HG02943 (cell line): ENCODE measurements at regions not wholly inside any gene's neighbourhood (a gene's known extent, or its start where the extent isn't known, plus 50 kb on each side); places are given as distances from the start of the nearest gene placed in this dataset.
"Not testable (repeated sequence)": the region's sequence is repeated elsewhere in the genome, so short reads cannot be mapped to it uniquely, and the experiment has no call there.

Source experiments
- ATAC-seq: cut with Tn5 transposase; IDR thresholded peaks from one replicate; pipeline ENCODE4 v1.9.1; 2021; ENCODE audit warnings: mild to moderate bottlenecking, low read depth, moderate library complexity; ENCODE audit not compliant: unreplicated experiment

DNA sequence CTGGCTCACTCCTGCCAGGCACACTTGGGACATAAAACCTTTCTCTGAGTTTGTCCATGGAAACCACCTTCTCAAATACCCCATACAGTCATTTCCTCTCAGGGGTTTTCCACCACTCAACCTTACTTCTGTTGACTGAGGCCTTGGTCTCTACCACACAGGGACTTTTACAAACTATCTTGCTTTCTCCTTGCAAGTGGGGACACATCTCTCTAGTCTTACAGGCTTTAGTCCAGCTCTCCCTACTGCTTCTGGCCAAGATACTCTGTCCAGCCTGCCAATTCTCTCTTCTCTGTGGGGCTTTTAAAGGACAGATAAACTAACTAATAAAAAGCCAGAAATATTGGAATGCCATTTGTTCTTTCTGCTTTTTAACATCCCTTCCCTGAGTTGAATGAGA, 510.8 kb downstream of the TTLL7 start:
- peak; percentile 79 for ATAC-seq

DNA sequence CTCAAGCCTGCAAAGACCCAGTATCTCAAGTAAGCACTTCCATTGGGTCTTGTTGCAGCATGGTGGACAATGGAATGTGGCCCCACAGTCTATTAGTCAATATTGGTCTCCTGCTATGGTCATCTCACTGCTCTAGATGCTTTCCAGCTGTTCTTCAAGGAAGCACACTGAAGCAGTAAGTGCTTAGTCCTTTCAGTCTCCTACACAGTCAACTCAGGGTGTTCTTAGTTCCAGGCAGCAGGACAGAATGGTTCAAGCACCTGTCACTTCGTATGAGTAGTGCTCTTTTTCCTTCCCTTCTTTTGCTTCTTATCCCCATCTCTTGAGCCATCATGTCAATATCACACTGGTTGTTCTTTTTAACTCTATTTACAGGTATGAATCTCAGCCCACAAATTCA, 511.5 kb downstream of the TTLL7 start:
- peak; percentile 42 for ATAC-seq

- not testable (repeated sequence) for ATAC-seq
Measured at GRCh38 chr1:83485314-83486019, 513.5 kb downstream of the TTLL7 start.

GRCh38 chr1:83481284-83481683, 517.6 kb downstream of the TTLL7 start:
- ATAC-seq = not testable (repeated sequence)

DNA sequence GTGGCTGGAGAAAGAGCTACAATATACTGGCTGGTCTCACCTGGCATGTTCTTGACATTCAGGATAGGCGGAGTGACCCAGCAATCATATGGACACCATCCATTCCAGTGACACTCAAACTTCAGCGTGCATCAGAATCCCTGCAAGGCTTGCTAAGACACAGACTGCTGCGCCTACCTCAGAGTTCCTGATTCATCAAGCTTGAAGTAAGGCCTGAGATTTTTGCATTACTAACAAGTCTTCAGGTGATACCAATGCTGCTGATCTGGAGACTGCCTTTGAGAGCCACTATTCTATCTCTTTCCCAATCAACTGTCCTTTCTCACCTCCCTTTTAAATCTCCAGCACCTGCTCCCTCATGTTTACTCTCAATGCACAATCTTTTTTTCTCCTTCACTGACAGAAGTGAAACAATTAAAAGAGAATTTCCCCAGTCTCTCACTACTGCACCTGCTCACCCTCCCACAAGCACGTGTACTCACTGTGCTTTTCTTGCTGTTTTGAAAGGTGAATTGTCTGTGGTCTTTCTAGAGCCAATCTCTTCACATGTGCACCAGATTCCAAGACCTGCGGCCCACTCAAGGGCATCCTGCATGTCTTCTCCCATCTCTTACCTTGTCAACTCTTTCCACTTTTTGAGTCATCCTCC, 519.2 kb downstream of the TTLL7 start:
- ATAC-seq = peak; percentile 50

GRCh38 chr1:83478127-83478526, 520.8 kb downstream of the TTLL7 start:
- not testable (repeated sequence) for ATAC-seq

- ATAC-seq = peak; percentile 56
Measured at GRCh38 chr1:83476518-83476917, 522.4 kb downstream of the TTLL7 start.

DNA sequence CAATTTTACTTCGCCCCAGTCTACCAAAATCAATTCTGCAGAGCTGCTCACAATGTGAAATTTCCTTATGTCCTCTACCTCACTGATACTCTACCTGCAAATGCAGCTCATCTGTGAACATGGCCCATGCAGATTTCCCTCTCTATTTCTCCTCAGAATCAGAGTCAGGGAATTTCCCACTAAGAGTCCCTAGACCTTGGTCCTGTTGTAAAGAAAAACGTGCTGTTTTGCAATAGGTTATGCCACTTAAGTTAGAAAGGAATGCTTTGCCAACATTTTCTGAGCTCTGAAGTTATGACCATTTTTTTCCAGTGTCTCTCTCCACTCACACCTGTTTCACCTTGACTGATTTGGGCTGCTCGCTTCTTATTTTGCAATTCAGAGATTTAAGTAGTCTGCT, 524.0 kb downstream of the TTLL7 start:
- not testable (repeated sequence) for ATAC-seq

- ATAC-seq = not testable (repeated sequence)
Measured at GRCh38 chr1:83473986-83474385, 524.9 kb downstream of the TTLL7 start.

DNA sequence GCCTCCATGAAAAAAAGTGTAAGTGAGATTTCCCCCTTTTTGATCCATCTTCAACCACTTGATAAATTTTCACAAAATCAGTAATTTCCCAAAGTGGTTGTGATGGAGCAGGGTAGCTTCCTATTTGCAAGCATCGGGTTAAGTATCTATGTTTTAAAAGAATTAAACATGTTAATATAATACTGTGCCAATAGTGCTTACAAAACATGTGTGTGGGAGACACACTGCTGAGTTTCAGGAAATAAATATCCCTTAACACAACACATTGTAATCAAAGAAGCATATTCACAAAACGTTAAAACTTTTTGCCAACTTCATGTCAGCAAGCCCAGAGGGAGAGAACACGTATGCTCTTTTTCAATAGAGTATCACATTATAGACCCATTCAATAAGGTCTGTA, 526.9 kb downstream of the TTLL7 start:
- ATAC-seq = not testable (repeated sequence)

GRCh38 chr1:83471272-83471671, 527.7 kb downstream of the TTLL7 start:
- ATAC-seq = not testable (repeated sequence)

DNA sequence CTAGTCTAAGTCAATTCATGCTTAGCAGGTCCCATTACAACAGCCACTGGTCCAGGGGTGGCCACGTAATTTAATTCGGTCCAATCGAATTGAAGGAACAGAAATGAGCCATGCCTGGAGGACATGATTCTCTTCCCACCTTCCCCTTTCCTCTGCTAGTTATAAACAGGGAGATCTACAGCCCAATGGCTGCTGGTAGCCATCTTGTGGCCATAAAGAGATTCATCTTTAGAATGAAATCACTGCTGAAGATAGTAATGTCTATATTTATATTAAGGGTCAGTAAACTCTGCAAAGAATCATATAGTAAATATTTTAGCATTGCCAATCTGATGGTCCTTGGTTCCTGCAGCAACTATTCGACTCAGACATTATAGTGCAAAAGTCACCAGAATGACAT, 530.6 kb downstream of the TTLL7 start:
- ATAC-seq = not testable (repeated sequence)

DNA sequence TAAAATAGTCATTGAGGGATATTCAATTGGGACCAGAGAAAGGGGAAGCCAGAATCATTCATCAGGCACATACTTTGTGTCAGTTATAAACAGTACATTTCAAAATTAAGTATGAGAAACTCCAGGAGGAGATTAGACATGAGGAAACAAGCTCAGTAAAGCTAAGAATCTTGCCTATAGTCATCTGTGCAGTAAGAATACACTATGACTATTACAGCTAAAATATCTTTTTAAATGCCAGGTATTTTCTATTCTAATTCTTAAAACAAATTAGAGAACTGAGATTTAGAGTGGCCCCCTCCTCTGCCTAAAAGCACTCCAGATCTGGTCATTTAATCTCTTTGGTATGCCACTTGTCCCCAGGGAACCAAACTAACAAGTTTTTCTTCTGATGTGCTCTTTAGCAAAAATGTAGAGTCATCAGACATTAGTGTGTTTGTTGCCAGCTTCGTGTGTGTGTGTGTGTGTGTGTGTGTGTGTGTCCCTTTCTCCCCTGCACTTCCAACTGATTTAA, 541.1 kb downstream of the TTLL7 start:
- not testable (repeated sequence) for ATAC-seq

- not testable (repeated sequence) for ATAC-seq
Measured at GRCh38 chr1:83457281-83457680, 541.7 kb downstream of the TTLL7 start.

DNA sequence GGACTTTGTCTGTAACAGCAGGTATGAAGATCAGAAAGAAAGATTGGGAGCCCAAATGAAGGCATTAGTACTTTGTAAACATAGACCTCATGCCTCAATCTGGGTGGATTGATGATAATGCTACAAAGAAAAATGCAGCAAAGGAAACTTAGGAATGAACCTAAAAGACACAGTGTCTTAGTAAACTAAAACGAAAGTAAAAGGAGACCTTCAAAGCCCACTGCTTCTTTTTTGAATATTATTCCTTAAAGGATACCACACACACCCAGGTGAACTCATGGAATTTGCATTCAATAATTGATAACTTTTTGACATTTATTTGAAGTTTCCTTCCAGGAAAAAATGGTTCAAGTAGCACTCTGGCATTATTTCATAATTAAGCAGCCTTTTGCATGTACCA, 543.2 kb downstream of the TTLL7 start:
- ATAC-seq = not testable (repeated sequence)

GRCh38 chr1:83445873-83446272, 553.1 kb downstream of the TTLL7 start:
- not testable (repeated sequence) for ATAC-seq

GRCh38 chr1:83442412-83442811, 556.5 kb downstream of the TTLL7 start:
- ATAC-seq = not testable (repeated sequence)

DNA sequence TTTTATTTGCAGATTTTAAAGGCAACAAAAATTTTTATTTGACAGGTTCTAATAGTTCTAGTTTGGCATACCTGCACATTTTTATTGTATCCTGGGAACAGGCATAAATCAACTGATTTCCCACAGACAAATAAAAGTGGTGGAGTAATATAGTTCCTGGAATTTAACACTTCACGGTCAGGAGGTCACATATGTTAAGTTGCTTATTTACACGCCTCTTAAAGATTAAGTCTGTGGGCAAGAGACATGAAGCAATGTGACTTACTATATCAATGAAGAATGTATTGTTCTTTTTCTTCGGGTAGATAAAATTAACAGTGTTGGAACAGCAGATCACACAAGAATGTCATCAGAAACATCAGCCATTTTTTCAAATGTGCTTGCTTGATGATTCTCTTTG, 558.3 kb downstream of the TTLL7 start:
- not testable (repeated sequence) for ATAC-seq

DNA sequence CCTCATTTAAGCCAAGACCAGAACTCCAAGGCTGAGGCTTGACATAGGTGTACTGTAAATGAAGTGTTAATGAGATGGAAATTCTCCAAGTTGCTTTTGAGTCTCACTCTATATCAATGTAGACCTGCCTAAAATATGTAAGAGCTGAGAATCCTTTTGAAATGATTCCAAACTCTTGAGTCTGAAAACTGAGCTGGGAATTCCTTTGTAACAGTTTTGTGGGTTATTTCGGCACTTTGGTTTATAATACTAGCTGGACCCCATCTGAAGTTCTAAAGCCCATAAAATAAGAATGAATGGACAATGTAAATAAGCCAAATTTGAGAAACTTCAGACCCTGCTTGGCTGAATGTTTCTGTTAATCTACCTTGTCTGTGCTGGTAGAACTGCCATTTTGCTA, 558.9 kb downstream of the TTLL7 start:
- ATAC-seq = not testable (repeated sequence)

DNA sequence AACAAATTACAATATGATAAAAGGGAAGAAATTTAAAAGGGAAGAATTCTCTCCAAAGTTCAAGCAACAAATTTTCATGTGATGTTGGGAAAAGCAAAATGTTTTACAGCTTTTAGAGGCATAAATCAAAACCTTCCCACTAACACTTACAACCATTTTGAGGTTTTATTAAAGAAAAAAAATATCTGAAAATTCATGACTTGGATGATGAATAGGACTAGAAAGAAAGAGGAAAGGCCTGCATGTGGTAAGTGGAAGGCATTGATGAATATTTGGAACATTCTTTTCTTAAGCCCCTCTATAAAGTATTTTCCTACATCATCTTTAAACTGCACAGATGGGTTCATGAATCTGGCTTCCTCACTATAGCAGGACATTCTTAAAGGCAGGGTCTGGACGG, 560.6 kb downstream of the TTLL7 start:
- not testable (repeated sequence) for ATAC-seq

DNA sequence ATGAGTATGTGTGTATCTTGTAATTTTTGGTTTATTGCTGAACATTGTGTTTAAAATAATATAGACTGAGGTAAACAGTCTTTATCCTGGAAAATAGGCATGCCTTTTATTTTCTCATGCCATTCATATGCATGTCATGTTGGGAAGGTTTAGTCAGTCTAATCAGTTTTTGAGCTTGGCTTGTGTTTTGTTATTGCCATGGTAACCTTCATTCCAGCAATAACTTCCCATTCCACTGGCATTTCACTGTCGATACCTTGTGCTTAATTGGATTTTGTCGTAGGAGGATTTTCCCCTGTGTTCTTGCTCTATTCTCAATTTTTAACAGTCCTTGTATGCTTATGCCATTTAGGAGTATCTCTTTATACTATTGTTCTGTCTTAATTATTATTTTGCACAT, 563.6 kb downstream of the TTLL7 start:
- not testable (repeated sequence) for ATAC-seq

- not testable (repeated sequence) for ATAC-seq
Measured at GRCh38 chr1:83427566-83427965, 571.4 kb downstream of the TTLL7 start.
